HCT116 (cell line): ENCODE measurements at regions not wholly inside any gene's neighbourhood (a gene's known extent, or its start where the extent isn't known, plus 50 kb on each side); places are given as distances from the start of the nearest gene placed in this dataset.

Experiments
- ATAC-seq: fragments of 200-7000 bp; cut with Tn5 transposase; 2 replicates; pipeline ENCODE4 v1.9.1; 2020; ENCODE audit warnings: mild to moderate bottlenecking, moderate library complexity
- BruUV-seq: library from RNA; stranded (reverse); fragments of 400-500 nt; replicated peaks from 2 replicates; lab custom pipeline; 2021; lab: Mats Ljungman, UMichigan
- CTCF ChIA-PET: fragments of 300-600 bp; sonication (Branson Sonifier 250); formaldehyde crosslinking; loops from one replicate; lab custom pipeline; 2021; ENCODE audit warnings: antibody characterized with exemption; lab: Charles Lee
- POLR2A ChIA-PET: fragments of 300-600, 350-600 bp; sonication (Branson Sonifier 250); formaldehyde crosslinking; loops from one replicate; lab custom pipeline; 2021; ENCODE audit warnings: antibody characterized with exemption; lab: Charles Lee
- RAD21 ChIA-PET, 2 experiments: fragments of 300-600 bp; sonication (Branson Sonifier 250); formaldehyde crosslinking; loops; one replicate each; lab custom pipeline; 2023; ENCODE audit warnings: low total read pairs in 2 of 2; ENCODE audit not compliant: uncharacterized antibody in 2 of 2, unreplicated experiment in 2 of 2, low non-redundant PET in 1 of 2; lab: Charles Lee
- DNase-seq: peaks from one replicate; pipeline ENCODE4 v3.0.0-alpha.2; 2010; ENCODE audit warnings: low read depth, low spot score
- H2AFZ ChIP-seq: fragments of 200-600 bp; shearing (Covaris generic), sonication (generic); 2 replicates; pipeline ENCODE4 v1.6.1; 2017; ENCODE audit warnings: low read depth, mixed run types, mixed read lengths, antibody characterized with exemption, low read length; ENCODE audit not compliant: poor library complexity, severe bottlenecking
- H3K27ac ChIP-seq: 2 replicates; pipeline ENCODE4 v1.5.1; 2012; ENCODE audit warnings: low read depth, low read length
- H3K27me3 ChIP-seq: fragments of 200-600 bp; sonication (generic); 2 replicates; pipeline ENCODE4 v1.6.1; 2016; ENCODE audit warnings: mixed run types, low read length, mixed read lengths; ENCODE audit not compliant: insufficient read depth
- H3K36me3 ChIP-seq, 2 experiments: fragments of 200-500 bp in 1 of 2; fragments of 200-600 bp in 1 of 2; sonication (Bioruptor generic) in 1 of 2; sonication (generic) in 1 of 2; 2 replicates each; pipeline versions ENCODE4 v1.5.1 to v1.6.1; 2014 to 2016; ENCODE audit warnings: low read length in 2 of 2, inconsistent platforms in 1 of 2, mixed read lengths in 1 of 2, mixed run types in 1 of 2; ENCODE audit not compliant: insufficient read depth in 2 of 2, control insufficient read depth in 1 of 2
- H3K4me1 ChIP-seq, 2 experiments: fragments of 200-600 bp in 1 of 2; sonication (generic) in 1 of 2; 2 replicates each; pipeline versions ENCODE4 v1.5.1 to v1.6.1; 2012 to 2017; ENCODE audit warnings: low read length in 2 of 2, inconsistent platforms in 1 of 2, mild to moderate bottlenecking in 1 of 2, mixed read lengths in 1 of 2, mixed run types in 1 of 2, moderate library complexity in 1 of 2; ENCODE audit not compliant: insufficient read depth in 2 of 2, control insufficient read depth in 1 of 2
- H3K4me2 ChIP-seq: fragments of 200-600 bp; sonication (generic); 2 replicates; pipeline ENCODE4 v1.6.1; 2017; ENCODE audit warnings: mixed run types, low read length, mixed read lengths
- H3K4me3 ChIP-seq, 2 experiments: fragments of 200-600 bp in 1 of 2; sonication (generic) in 1 of 2; replicated peaks in 1 of 2; 2 replicates each; pipeline ENCODE4 v1.5.1; 2011 to 2016; ENCODE audit warnings: low read length in 2 of 2, control low read depth in 1 of 2, low read depth in 1 of 2, mild to moderate bottlenecking in 1 of 2, mixed read lengths in 1 of 2, mixed run types in 1 of 2
- H3K79me2 ChIP-seq: fragments of 200-600 bp; sonication (generic); 2 replicates; pipeline ENCODE4 v1.6.1; 2017; ENCODE audit warnings: mild to moderate bottlenecking, mixed run types, low read length, moderate library complexity, mixed read lengths; ENCODE audit not compliant: insufficient read depth
- H3K9ac ChIP-seq: fragments of 200-600 bp; sonication (generic); 2 replicates; pipeline ENCODE4 v1.6.1; 2016; ENCODE audit warnings: low read length, mixed read lengths
- H3K9me2 ChIP-seq: fragments of 200-600 bp; sonication (generic), shearing (Covaris generic); 2 replicates; pipeline ENCODE4 v1.6.1; 2017; ENCODE audit warnings: mixed run types, mild to moderate bottlenecking, moderate library complexity; ENCODE audit not compliant: insufficient read depth
- H3K9me3 ChIP-seq, 2 experiments: fragments of 200-500 bp in 1 of 2; fragments of 200-600 bp in 1 of 2; sonication (Bioruptor generic) in 1 of 2; sonication (generic) in 1 of 2; 2 replicates each; pipeline ENCODE4 v1.6.1; 2014 to 2017; ENCODE audit warnings: low read length in 2 of 2, mixed read lengths in 2 of 2, inconsistent platforms in 1 of 2, low read depth in 1 of 2, mild to moderate bottlenecking in 1 of 2, mixed run types in 1 of 2, moderate library complexity in 1 of 2; ENCODE audit not compliant: control insufficient read depth in 1 of 2, insufficient read depth in 1 of 2
- H4K20me1 ChIP-seq: fragments of 200-600 bp; sonication (generic), shearing (Covaris generic); 2 replicates; pipeline ENCODE4 v1.6.1; 2017; ENCODE audit warnings: mixed run types, mild to moderate bottlenecking, moderate library complexity; ENCODE audit not compliant: insufficient read depth
- ATF3 ChIP-seq: IDR thresholded peaks from 2 replicates; pipeline ENCODE4 v1.6.1; 2012
- CTCF ChIP-seq, 3 experiments: fragments of 200-600 bp in 1 of 3; sonication (generic) in 1 of 3; IDR thresholded peaks in 2 of 3; conservative IDR thresholded peaks in 1 of 3; 2 replicates each; pipeline ENCODE4 v1.5.1; 2012 to 2017; ENCODE audit warnings: low read depth in 2 of 3, low read length in 2 of 3, antibody characterized with exemption in 1 of 3, borderline replicate concordance in 1 of 3, control low read depth in 1 of 3, mild to moderate bottlenecking in 1 of 3, mixed read lengths in 1 of 3, mixed run types in 1 of 3, moderate library complexity in 1 of 3; ENCODE audit not compliant: insufficient read depth in 1 of 3
- ELF1 ChIP-seq: IDR thresholded peaks from 2 replicates; pipeline ENCODE4 v1.6.1; 2012; ENCODE audit warnings: low read depth, borderline replicate concordance
- EZH2phosphoT487 ChIP-seq: fragments of 200-600 bp; IDR thresholded peaks from 2 replicates; pipeline ENCODE4 v1.6.1; 2018; ENCODE audit warnings: antibody characterized with exemption, borderline replicate concordance
- FOSL1 ChIP-seq: IDR thresholded peaks from 2 replicates; pipeline ENCODE4 v1.6.1; 2012; ENCODE audit warnings: low read depth
- JUND ChIP-seq: IDR thresholded peaks from 2 replicates; pipeline ENCODE4 v1.6.1; 2012
- POLR2AphosphoS5 ChIP-seq: IDR thresholded peaks from 2 replicates; pipeline ENCODE4 v1.6.1; 2011; ENCODE audit warnings: mild to moderate bottlenecking, low read depth, low read length, moderate library complexity
- RAD21 ChIP-seq: IDR thresholded peaks from 2 replicates; pipeline ENCODE4 v1.6.1; 2012; ENCODE audit warnings: low read depth, mild to moderate bottlenecking
- SIN3A ChIP-seq: IDR thresholded peaks from 2 replicates; pipeline ENCODE4 v1.6.1; 2012; ENCODE audit warnings: low read depth
- SP1 ChIP-seq: IDR thresholded peaks from 2 replicates; pipeline ENCODE4 v1.6.1; 2012; ENCODE audit warnings: low read depth
- YY1 ChIP-seq: IDR thresholded peaks from 2 replicates; pipeline ENCODE4 v1.6.1; 2011; ENCODE audit warnings: low read length, low read depth, moderate library complexity, mild to moderate bottlenecking; ENCODE audit not compliant: insufficient replicate concordance; ENCODE audit errors: extremely low read depth
- ZFX ChIP-seq: fragments of 450-650 bp; IDR thresholded peaks from 2 replicates; pipeline ENCODE4 v1.6.1; 2017
- intact Hi-C: fragments of 100-400 bp; cut with micrococcal nuclease; formaldehyde crosslinking; loops from 2 replicates; pipeline ENCODE4 v1.10.0; 2022

DNA sequence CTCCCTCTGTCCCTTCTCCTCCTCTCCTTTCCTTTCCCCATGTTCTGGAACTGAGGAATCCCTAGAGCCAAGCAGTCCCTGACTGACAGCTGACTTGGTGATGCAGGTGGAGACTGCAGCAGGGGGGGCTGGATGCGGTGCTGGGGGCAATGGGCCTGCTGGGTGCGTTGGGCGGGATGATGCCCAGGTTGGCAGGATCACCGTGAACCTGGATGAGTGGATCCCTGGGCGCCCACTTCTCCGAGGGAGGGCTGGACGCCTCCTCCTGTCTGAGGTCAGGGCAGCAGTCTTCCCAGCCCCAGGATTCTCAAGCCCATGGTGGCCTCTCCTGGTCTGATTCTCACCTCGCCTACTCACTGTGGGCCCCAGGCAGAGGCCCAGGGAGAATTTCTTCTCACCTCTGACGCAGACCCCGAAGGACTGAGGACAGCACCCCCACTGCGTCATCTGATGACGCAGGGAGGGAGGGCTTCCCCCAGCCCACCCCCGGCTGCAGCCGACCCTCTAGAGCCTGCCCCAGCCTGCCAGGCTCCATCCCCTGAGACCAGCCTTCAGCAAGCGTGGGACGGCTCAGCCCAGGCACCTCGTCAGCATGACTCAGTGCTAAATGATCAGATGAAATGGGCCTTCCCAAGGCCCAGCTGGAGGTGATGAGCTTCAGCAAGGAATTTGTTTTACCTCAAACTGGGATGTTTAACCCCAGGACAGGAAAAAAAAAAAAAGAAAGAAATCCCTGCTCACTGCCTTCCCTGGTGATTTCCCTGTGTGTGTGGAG lies 188.0 kb upstream of the TNRC6C start:
- H4K20me1 ChIP-seq, result no peaks in the 10 kb centered on the region
- no peak overlapping the region for H3K27ac ChIP-seq
- H3K36me3 ChIP-seq, result no peaks in the 10 kb centered on the region
- POLR2A ChIA-PET, result interaction anchor here (0.9 kb wide), 1 partner anchor 188 kb away, joined by 4 read pairs; the partner anchor contains the start of gene TNRC6C
- CTCF ChIA-PET, result interaction anchor here (1.4 kb wide), 2 partner anchors 228 to 244 kb away, joined by 4 to 8 read pairs; no protein-coding TSS in a partner anchor
- BruUV-seq, result no TSS peak
- no peaks in the 10 kb centered on the region; the same call in 1 of the 2 replicates for H3K27me3 ChIP-seq
- DNase-seq (no peak), ATAC-seq (no peak)
- RAD21 ChIA-PET, result no interaction called here
- TF ChIP-seq SIN3A (no peak), ZFX (no peak), ELF1 (no peak), POLR2AphosphoS5 (no peak), CTCF (IDR thresholded peaks at IDR 0.05 in 2 of 3, conservative IDR thresholded peaks at IDR 0.05 in 1 of 3; ENCODE audit: borderline replicate concordance in 1 of 3, insufficient read depth in 1 of 3, low read depth in 2 of 3, low read length in 2 of 3) (no peak), FOSL1 (no peak), ATF3 (no peak), YY1 (no peak), SP1 (no peak), JUND (no peak), RAD21 (no peak), EZH2phosphoT487 (no peak)
- H3K4me3 ChIP-seq, result no peak overlapping the region
- no peaks in the 10 kb centered on the region for H3K9me3 ChIP-seq
- H3K9ac ChIP-seq, result no peak overlapping the region
- H2AFZ ChIP-seq, result no peak overlapping the region
- H3K4me1 ChIP-seq, result peaks cover 0 to 19% of the 10 kb centered on the region in 2 experiments; a peak in 2 of 4 replicates
- H3K9me2 ChIP-seq, result no peaks in the 10 kb centered on the region
- no peaks in the 10 kb centered on the region for H3K79me2 ChIP-seq
- H3K4me2 ChIP-seq, result no peak overlapping the region
- intact Hi-C loops, result loop anchor here (5.0 kb wide), 1 partner anchor 187 kb away; the partner anchor contains the start of gene TNRC6C
